Kidney epithelial cell (primary cell): ENCODE measurements at regions not wholly inside any gene's neighbourhood (a gene's known extent, or its start where the extent isn't known, plus 50 kb on each side); places are given as distances from the start of the nearest gene placed in this dataset.

Source experiments
- DNase-seq: peaks from one replicate; pipeline ENCODE4 v3.0.0-alpha.2; 2010; ENCODE audit warnings: low read depth
- H3K27me3 ChIP-seq: 2 replicates; pipeline ENCODE4 v1.6.0; 2011; ENCODE audit warnings: low read length; ENCODE audit not compliant: control insufficient read depth, insufficient read depth
- H3K36me3 ChIP-seq: 2 replicates; pipeline ENCODE4 v1.5.1; 2011; ENCODE audit warnings: low read length; ENCODE audit not compliant: control insufficient read depth, insufficient read depth
- H3K4me3 ChIP-seq: 2 replicates; pipeline ENCODE4 v1.5.1; 2011; ENCODE audit warnings: low read depth, mild to moderate bottlenecking, control low read depth, low read length
- TF ChIP-seq, protein P1 (sequence below): IDR thresholded peaks from 2 replicates; pipeline ENCODE4 v1.5.1; 2011; ENCODE audit warnings: mild to moderate bottlenecking, moderate library complexity, low read length, control low read depth, inconsistent platforms; ENCODE audit not compliant: insufficient read depth, poor library complexity, severe bottlenecking

DNA sequence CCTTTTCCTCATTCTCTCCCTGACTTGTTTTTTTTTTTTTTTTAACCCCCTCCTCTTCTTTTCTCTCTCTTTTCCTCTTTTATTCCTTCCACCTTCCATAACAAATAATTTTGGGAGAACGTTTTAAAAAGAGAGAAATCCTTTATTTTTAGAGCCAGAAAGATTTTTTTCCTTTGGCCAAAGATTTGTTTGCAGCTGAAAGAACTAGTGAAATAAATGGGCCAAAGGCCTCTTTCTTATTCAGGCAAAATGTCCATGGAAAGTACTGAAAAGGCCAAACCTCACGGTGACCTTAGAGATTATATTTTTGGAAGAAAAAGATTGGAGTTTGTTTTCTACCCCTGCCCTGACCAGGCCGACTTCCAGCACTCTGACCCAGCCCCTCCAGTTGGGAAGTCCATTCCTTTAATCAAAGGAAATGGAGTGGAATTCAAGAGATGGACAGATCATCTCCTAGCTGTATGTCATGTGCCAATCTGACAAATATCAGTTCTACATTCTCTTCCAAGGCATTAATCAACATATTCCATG is 214.3 kb upstream of the ADAMTS9 start:
- DNase-seq, result no peak

DNA sequence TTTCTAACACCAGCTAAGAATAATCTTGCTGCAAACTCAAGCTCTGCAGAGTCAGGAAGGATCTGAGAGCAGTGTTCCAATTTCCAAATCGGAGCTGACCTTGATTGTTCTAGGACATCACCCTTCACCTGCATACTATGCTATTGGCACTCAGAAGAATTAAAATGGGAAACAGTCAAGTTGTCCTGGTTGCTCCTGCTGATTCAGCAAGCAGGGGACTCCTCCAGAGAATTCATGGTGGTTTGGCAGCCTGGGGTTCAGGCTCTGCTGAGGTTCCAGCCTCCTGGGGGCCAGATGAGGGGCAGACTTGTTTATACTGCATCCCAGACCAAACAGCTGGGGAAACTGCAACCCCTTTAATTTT is 213.7 kb upstream of the ADAMTS9 start:
- H3K4me3 ChIP-seq, result no peak overlapping the region
- no peak for DNase-seq
- TF ChIP-seq, protein P1, sequence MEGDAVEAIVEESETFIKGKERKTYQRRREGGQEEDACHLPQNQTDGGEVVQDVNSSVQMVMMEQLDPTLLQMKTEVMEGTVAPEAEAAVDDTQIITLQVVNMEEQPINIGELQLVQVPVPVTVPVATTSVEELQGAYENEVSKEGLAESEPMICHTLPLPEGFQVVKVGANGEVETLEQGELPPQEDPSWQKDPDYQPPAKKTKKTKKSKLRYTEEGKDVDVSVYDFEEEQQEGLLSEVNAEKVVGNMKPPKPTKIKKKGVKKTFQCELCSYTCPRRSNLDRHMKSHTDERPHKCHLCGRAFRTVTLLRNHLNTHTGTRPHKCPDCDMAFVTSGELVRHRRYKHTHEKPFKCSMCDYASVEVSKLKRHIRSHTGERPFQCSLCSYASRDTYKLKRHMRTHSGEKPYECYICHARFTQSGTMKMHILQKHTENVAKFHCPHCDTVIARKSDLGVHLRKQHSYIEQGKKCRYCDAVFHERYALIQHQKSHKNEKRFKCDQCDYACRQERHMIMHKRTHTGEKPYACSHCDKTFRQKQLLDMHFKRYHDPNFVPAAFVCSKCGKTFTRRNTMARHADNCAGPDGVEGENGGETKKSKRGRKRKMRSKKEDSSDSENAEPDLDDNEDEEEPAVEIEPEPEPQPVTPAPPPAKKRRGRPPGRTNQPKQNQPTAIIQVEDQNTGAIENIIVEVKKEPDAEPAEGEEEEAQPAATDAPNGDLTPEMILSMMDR, result no peak
- no peaks in the 10 kb centered on the region for H3K36me3 ChIP-seq
- no peaks in the 10 kb centered on the region for H3K27me3 ChIP-seq

More for the DNA sequence above, 214.3 kb upstream of the ADAMTS9 start:
- TF ChIP-seq, protein P1, result no peak
- Histone ChIP-seq H3K4me3 (no peak overlapping the region), H3K27me3 (no peaks in the 10 kb centered on the region), H3K36me3 (no peaks in the 10 kb centered on the region)

DNA sequence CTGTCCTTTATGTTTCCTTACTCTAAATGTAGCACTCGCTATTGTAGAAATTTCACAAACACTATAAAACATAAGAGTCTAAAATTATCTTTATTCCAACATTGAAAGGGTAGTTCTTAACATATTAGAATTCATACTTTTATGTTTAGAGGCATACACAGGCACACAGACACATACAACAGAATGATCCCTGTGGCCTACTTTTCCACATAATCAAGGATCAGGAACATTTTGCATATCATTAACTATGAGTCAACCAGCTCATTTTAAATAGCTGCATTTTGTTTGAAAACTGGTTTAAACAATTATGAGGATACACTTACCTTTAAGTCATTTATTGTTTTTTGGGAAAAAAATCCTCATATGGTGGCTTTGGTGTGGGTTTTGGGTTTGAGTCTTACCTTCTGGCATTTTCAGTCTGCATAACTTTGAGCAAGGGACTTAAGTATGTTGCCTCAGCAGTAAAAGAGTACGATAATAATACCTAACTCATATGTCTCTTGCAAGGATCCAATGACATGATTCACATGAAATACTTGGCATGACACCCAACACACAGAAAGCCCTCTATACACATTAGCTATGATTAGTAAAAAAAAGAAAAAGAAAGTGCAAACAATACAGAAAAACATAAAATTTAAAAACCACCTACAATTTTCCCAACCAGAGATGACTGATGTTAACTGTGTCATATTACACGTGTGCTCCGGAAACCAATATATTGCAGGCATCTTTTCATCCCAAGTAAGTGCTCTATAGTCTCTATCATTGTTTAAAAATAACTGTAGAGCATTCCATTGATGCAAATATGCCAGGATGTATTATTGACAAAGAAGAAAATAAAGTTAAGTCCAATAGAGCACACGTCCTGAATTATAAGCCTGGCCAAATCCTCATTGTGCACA is 213.1 kb upstream of the ADAMTS9 start:
- no peak for DNase-seq
- TF ChIP-seq, protein P1, result no peak

DNA sequence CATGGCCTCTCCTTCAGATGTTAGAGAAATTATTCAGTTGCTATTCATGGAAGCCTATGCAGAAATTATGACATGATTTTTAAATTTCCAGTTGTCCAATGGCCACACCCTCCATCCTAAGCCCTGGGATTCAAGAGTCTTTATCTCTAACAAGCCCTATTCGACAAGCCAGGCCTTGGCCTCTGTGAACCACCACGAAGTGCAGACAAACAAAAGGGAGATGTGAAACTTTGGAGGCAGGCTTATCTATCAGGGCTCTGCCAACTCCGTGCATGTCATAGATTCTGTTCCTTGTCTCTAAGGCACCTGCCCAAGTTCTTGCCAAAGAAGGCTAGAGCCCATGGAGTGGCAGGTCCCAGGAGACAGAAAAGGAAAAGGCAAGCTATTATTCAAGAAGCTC is 212.4 kb upstream of the ADAMTS9 start:
- Histone ChIP-seq H3K27me3 (no peaks in the 10 kb centered on the region), H3K36me3 (no peaks in the 10 kb centered on the region), H3K4me3 (no peak overlapping the region)
- TF ChIP-seq, protein P1, result no peak
- no peak for DNase-seq

More for the DNA sequence above, 213.1 kb upstream of the ADAMTS9 start:
- Histone ChIP-seq H3K27me3 (no peaks in the 10 kb centered on the region), H3K4me3 (no peak overlapping the region), H3K36me3 (no peaks in the 10 kb centered on the region)

DNA sequence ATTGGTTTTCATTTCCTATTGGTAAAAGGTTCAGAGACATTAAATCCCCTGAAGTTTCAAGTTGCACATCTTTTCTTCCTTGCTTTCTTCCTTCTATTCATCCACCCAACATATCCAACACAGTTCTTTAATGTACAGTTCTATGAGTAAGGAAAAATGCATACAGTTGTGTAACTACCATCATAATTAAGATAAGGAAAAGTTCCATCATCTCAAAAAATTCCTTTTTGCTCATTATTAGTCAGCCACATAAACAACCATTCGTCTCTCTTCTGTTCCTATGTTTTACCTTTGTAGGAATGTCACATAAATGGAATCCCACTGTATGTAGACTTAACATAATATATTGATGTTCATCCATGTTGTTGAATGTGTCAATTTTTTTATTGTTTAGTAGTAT is 211.1 kb upstream of the ADAMTS9 start:
- TF ChIP-seq, protein P1, result no peak
- H3K4me3 ChIP-seq, result no peak overlapping the region
- H3K36me3 ChIP-seq, result no peaks in the 10 kb centered on the region
- no peak for DNase-seq
- H3K27me3 ChIP-seq, result no peaks in the 10 kb centered on the region
